SK-N-SH treated with all-trans-retinoic acid at 6 μM for 48 hours (cell line): ENCODE measurements at regions not wholly inside any gene's neighbourhood (a gene's known extent, or its start where the extent isn't known, plus 50 kb on each side); places are given as distances from the start of the nearest gene placed in this dataset.

Source experiments
- CSDC2 ChIP-seq: fragments of 250-450 bp; sonication (Bioruptor Pico); IDR thresholded peaks from 2 replicates; pipeline ENCODE4 v1.5.0; 2020; ENCODE audit warnings: mild to moderate bottlenecking, moderate library complexity
- ISL1 ChIP-seq: fragments of 250-450 bp; sonication (Bioruptor Pico); IDR thresholded peaks from 2 replicates; pipeline ENCODE4 v2.1.2; 2022; ENCODE audit warnings: mild to moderate bottlenecking, moderate library complexity
- OSR1 ChIP-seq: fragments of 250-450 bp; sonication (Bioruptor Pico); IDR thresholded peaks from 2 replicates; pipeline ENCODE4 v1.8.0; 2022; ENCODE audit warnings: moderate library complexity, mild to moderate bottlenecking, inconsistent platforms
- RARB ChIP-seq: fragments of 250-450 bp; sonication (Bioruptor Pico); IDR thresholded peaks from 2 replicates; pipeline ENCODE4 v1.8.0; 2021; ENCODE audit warnings: mild to moderate bottlenecking, moderate library complexity
- TOX ChIP-seq: fragments of 250-450 bp; sonication (Bioruptor Pico); IDR thresholded peaks from 2 replicates; pipeline ENCODE4 v1.8.0; 2021; ENCODE audit warnings: mild to moderate bottlenecking, moderate library complexity, borderline replicate concordance
- ZC3H10 ChIP-seq: fragments of 250-450 bp; sonication (Bioruptor Pico); IDR thresholded peaks from 2 replicates; pipeline ENCODE4 v1.5.1; 2021; ENCODE audit warnings: mild to moderate bottlenecking, moderate library complexity
- ZFP3 ChIP-seq: fragments of 250-450 bp; sonication (Bioruptor Pico); IDR thresholded peaks from 2 replicates; pipeline ENCODE4 v1.5.0; 2020; ENCODE audit warnings: mild to moderate bottlenecking, moderate library complexity
- ZFP30 ChIP-seq: fragments of 450-650 bp; formaldehyde crosslinking; IDR thresholded peaks from 2 replicates; pipeline ENCODE4 v1.5.0; 2022; ENCODE audit warnings: mild to moderate bottlenecking, moderate library complexity
- ZNF565 ChIP-seq: fragments of 450-650 bp; formaldehyde crosslinking; conservative IDR thresholded peaks from 2 replicates; pipeline ENCODE4 v1.5.0; 2020; ENCODE audit warnings: low read depth, mild to moderate bottlenecking, moderate library complexity
- ZNF70 ChIP-seq: fragments of 450-650 bp; formaldehyde crosslinking; IDR thresholded peaks from 2 replicates; pipeline ENCODE4 v1.5.0; 2020; ENCODE audit warnings: mild to moderate bottlenecking, moderate library complexity
- TF ChIP-seq, protein P1 (sequence below): fragments of 250-450 bp; sonication (Bioruptor Pico); IDR thresholded peaks from 2 replicates; pipeline ENCODE4 v1.5.1; 2021; ENCODE audit warnings: mild to moderate bottlenecking, moderate library complexity
- TF ChIP-seq, protein P2 (sequence below): fragments of 250-450 bp; sonication (Bioruptor Pico); IDR thresholded peaks from 2 replicates; pipeline ENCODE4 v1.8.0; 2020; ENCODE audit warnings: mild to moderate bottlenecking, moderate library complexity, borderline replicate concordance
- TF ChIP-seq, protein P3 (sequence below): fragments of 250-450 bp; sonication (Bioruptor Pico); IDR thresholded peaks from 2 replicates; pipeline ENCODE4 v1.5.1; 2020; ENCODE audit warnings: low read depth, mild to moderate bottlenecking, moderate library complexity
- TF ChIP-seq, protein P4 (sequence below): fragments of 250-450 bp; sonication (Bioruptor Pico); IDR thresholded peaks from 2 replicates; pipeline ENCODE4 v1.8.0; 2021; ENCODE audit warnings: low read depth, mild to moderate bottlenecking, moderate library complexity, borderline replicate concordance

DNA sequence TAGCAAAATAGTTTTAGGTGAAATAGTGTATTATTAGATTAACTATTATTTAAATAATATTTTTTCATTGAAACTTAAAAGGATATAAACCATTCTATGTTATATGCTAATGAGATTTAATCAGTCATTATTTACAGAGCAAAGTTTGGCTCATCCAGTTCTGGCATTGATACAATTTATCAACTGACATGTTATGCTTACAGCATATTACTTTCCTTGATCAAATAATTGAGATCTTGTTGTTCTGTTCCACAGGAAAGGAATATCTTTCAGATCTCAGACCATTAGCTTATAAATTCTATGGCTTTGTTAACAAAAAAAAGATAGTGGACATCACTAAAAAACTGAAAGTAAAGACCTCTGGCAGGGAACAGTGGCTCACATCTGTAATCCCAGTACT lies 403.0 kb downstream of the ZFHX3 start:
- TF ChIP-seq, protein P1, sequence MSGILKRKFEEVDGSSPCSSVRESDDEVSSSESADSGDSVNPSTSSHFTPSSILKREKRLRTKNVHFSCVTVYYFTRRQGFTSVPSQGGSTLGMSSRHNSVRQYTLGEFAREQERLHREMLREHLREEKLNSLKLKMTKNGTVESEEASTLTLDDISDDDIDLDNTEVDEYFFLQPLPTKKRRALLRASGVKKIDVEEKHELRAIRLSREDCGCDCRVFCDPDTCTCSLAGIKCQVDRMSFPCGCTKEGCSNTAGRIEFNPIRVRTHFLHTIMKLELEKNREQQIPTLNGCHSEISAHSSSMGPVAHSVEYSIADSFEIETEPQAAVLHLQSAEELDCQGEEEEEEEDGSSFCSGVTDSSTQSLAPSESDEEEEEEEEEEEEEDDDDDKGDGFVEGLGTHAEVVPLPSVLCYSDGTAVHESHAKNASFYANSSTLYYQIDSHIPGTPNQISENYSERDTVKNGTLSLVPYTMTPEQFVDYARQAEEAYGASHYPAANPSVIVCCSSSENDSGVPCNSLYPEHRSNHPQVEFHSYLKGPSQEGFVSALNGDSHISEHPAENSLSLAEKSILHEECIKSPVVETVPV (CRISPR knock-in tag), result no peak
- TF ChIP-seq, protein P2, sequence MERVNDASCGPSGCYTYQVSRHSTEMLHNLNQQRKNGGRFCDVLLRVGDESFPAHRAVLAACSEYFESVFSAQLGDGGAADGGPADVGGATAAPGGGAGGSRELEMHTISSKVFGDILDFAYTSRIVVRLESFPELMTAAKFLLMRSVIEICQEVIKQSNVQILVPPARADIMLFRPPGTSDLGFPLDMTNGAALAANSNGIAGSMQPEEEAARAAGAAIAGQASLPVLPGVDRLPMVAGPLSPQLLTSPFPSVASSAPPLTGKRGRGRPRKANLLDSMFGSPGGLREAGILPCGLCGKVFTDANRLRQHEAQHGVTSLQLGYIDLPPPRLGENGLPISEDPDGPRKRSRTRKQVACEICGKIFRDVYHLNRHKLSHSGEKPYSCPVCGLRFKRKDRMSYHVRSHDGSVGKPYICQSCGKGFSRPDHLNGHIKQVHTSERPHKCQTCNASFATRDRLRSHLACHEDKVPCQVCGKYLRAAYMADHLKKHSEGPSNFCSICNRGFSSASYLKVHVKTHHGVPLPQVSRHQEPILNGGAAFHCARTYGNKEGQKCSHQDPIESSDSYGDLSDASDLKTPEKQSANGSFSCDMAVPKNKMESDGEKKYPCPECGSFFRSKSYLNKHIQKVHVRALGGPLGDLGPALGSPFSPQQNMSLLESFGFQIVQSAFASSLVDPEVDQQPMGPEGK (CRISPR knock-in tag), result no peak
- TF ChIP-seq TOX (CRISPR knock-in tag) (no peak), ISL1 (CRISPR knock-in tag) (no peak), ZFP3 (CRISPR knock-in tag) (no peak), OSR1 (CRISPR knock-in tag) (no peak), CSDC2 (CRISPR knock-in tag) (no peak), ZNF70 (CRISPR knock-in tag) (no peak), RARB (no peak), ZFP30 (CRISPR knock-in tag) (no peak), ZNF565 (CRISPR knock-in tag) (no peak), ZC3H10 (CRISPR knock-in tag) (no peak)
- TF ChIP-seq, protein P3, sequence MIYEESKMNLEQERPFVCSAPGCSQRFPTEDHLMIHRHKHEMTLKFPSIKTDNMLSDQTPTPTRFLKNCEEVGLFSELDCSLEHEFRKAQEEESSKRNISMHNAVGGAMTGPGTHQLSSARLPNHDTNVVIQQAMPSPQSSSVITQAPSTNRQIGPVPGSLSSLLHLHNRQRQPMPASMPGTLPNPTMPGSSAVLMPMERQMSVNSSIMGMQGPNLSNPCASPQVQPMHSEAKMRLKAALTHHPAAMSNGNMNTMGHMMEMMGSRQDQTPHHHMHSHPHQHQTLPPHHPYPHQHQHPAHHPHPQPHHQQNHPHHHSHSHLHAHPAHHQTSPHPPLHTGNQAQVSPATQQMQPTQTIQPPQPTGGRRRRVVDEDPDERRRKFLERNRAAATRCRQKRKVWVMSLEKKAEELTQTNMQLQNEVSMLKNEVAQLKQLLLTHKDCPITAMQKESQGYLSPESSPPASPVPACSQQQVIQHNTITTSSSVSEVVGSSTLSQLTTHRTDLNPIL, result no peak
- TF ChIP-seq, protein P4, sequence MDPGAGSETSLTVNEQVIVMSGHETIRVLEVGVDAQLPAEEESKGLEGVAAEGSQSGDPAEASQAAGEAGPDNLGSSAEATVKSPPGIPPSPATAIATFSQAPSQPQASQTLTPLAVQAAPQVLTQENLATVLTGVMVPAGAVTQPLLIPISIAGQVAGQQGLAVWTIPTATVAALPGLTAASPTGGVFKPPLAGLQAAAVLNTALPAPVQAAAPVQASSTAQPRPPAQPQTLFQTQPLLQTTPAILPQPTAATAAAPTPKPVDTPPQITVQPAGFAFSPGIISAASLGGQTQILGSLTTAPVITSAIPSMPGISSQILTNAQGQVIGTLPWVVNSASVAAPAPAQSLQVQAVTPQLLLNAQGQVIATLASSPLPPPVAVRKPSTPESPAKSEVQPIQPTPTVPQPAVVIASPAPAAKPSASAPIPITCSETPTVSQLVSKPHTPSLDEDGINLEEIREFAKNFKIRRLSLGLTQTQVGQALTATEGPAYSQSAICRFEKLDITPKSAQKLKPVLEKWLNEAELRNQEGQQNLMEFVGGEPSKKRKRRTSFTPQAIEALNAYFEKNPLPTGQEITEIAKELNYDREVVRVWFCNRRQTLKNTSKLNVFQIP (CRISPR knock-in tag), result no peak
